DND-41 (cell line): ENCODE measurements at regions not wholly inside any gene's neighbourhood (a gene's known extent, or its start where the extent isn't known, plus 50 kb on each side); places are given as distances from the start of the nearest gene placed in this dataset.

Experiments used
- CTCF ChIP-seq: IDR thresholded peaks from 2 replicates; pipeline ENCODE4 v1.5.1; 2012; ENCODE audit warnings: borderline replicate concordance, low read length, moderate library complexity, mild to moderate bottlenecking; ENCODE audit not compliant: poor library complexity, severe bottlenecking; ENCODE audit errors: extremely low read depth
- EZH2 ChIP-seq: IDR thresholded peaks from 3 replicates; pipeline ENCODE4 v1.6.1; 2012; ENCODE audit warnings: borderline replicate concordance, low read depth, mild to moderate bottlenecking, moderate library complexity, low read length, inconsistent platforms; ENCODE audit not compliant: severe bottlenecking

- no peak for TF ChIP-seq CTCF
- no peak for TF ChIP-seq EZH2
Observed at GRCh38 chr17:444879-445454, 92.4 kb upstream of the RPH3AL start.
